ENCODE measurements at regions not wholly inside any gene's neighbourhood (a gene's known extent, or its start where the extent isn't known, plus 50 kb on each side); places are given as distances from the start of the nearest gene placed in this dataset.

DNA sequence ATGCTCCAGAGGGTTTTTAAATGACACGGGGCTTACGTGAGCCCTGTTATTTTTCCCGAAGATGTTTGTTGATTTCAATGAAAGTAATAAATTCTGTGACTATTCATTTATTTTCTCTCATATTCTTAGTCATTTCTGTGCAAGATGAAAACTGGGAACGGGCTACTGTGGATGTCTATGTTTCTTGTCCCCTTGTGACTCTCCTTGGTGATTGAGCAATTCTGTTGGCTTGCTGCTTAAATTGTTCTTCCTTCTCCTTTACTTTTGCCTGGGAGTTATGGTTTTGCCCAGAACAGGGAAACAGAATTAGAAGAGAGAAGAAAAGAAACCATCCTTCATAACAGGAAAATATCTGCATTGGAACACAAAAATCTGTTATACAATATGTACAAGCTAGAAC, 508.2 kb upstream of the DSEL start:
- Histone ChIP-seq H2BK120ac (replicated peaks; ENCODE audit: low read depth, low read length) (no peak overlapping the region), H3K9ac (replicated peaks in 1 of 4; ENCODE audit: extremely low read depth in 1 of 4, low read depth in 3 of 4, low read length in 3 of 4) (no peak overlapping the region), H4K5ac (ENCODE audit: insufficient read length, low read depth, low read length) (no peak overlapping the region), H3K79me2 (ENCODE audit: control insufficient read depth in 1 of 2, insufficient read depth in 2 of 2, low read length in 2 of 2) (no peaks in the 10 kb centered on the region), H3K4ac (replicated peaks; ENCODE audit: insufficient read length, low read depth, low read length) (no peak overlapping the region), H3K36me3 (ENCODE audit: control insufficient read depth in 2 of 4, insufficient read depth in 4 of 4, low read length in 3 of 4) (no peaks in the 10 kb centered on the region), H2BK12ac (ENCODE audit: low read depth, low read length) (no peak overlapping the region), H3K18ac (ENCODE audit: extremely low read depth, low read length) (no peak overlapping the region), H2AK5ac (ENCODE audit: low read depth, low read length) (no peak overlapping the region), H4K8ac (ENCODE audit: extremely low read depth, insufficient read depth, low read length) (no peak overlapping the region), H3K14ac (ENCODE audit: insufficient read length) (no peak overlapping the region), H3K27ac (ENCODE audit: low read depth, low read length) (no peak overlapping the region), H4K20me1 (replicated peaks in 1 of 2; ENCODE audit: control insufficient read depth in 1 of 2, insufficient read depth in 2 of 2, low read length in 2 of 2) (no peaks in the 10 kb centered on the region), H3K4me1 (replicated peaks in 1 of 4; ENCODE audit: control insufficient read depth in 3 of 4, insufficient read depth in 4 of 4, low read length in 3 of 4) (no peaks in the 10 kb centered on the region), H3K23me2 (ENCODE audit: low read depth, low read length) (no peaks in the 10 kb centered on the region), H3K56ac (replicated peaks; ENCODE audit: insufficient read length, low read depth, low read length) (no peak overlapping the region), H3K27me3 (replicated peaks in 1 of 4; ENCODE audit: control insufficient read depth in 3 of 4, extremely low read depth in 1 of 4, insufficient read depth in 3 of 4, low read length in 3 of 4) (no peaks in the 10 kb centered on the region), H2BK5ac (ENCODE audit: low read depth, low read length) (no peak overlapping the region), H3K79me1 (ENCODE audit: low read depth, low read length) (no peaks in the 10 kb centered on the region), H2BK15ac (ENCODE audit: low read length) (no peak overlapping the region), H3K9me3 (ENCODE audit: insufficient read depth in 2 of 2, low read depth in 1 of 2, low read length in 1 of 2) (no peaks in the 10 kb centered on the region), H3K23ac (ENCODE audit: insufficient read length) (no peak overlapping the region), H2BK20ac (ENCODE audit: low read length) (no peak overlapping the region), H3K4me2 (ENCODE audit: insufficient read depth in 1 of 2, low read depth in 2 of 2, low read length in 2 of 2) (no peak overlapping the region), H3K4me3 (ENCODE audit: extremely low read depth in 1 of 4, insufficient read depth in 2 of 4, low read depth in 3 of 4, low read length in 4 of 4) (no peak overlapping the region), H2AFZ (ENCODE audit: low read length) (no peak overlapping the region), H4K91ac (replicated peaks; ENCODE audit: insufficient read length, low read length) (no peak overlapping the region)
- 87% methylated on average over 4 of the region's 4 CpGs; no CpG with 5 or more reads in 1 of the 2 experiments for WGBS, 2 experiments (ENCODE audit: extremely low coverage in 1 of 2, insufficient coverage in 1 of 2, insufficient read length in 1 of 2, insufficient replicate concordance in 2 of 2, low coverage in 1 of 2, low lambda C conversion rate in 2 of 2, missing lambda C conversion rate in 1 of 2)
- FAIRE-seq = no peak
- ChIA-PET CTCF (ENCODE audit: partially characterized antibody) (no interaction called here), POLR2A (ENCODE audit: partially characterized antibody) (no interaction called here)
- no peak for DNase-seq (ENCODE audit: low read depth in 1 of 2, low spot score in 2 of 2)
- TF ChIP-seq KDM5A (IDR thresholded peaks at IDR 0.05; ENCODE audit: low read length) = no peak
- no peak for TF ChIP-seq NANOG (IDR thresholded peaks at IDR 0.05; ENCODE audit: insufficient read depth, low read depth, low read length, poor library complexity, severe bottlenecking)
- TF ChIP-seq, protein P1, sequence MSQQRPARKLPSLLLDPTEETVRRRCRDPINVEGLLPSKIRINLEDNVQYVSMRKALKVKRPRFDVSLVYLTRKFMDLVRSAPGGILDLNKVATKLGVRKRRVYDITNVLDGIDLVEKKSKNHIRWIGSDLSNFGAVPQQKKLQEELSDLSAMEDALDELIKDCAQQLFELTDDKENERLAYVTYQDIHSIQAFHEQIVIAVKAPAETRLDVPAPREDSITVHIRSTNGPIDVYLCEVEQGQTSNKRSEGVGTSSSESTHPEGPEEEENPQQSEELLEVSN (IDR thresholded peaks at IDR 0.05) = no peak
- no peak for TF ChIP-seq SIX5 (IDR thresholded peaks at IDR 0.05; ENCODE audit: low read depth, low read length)
- TF ChIP-seq, protein P2, sequence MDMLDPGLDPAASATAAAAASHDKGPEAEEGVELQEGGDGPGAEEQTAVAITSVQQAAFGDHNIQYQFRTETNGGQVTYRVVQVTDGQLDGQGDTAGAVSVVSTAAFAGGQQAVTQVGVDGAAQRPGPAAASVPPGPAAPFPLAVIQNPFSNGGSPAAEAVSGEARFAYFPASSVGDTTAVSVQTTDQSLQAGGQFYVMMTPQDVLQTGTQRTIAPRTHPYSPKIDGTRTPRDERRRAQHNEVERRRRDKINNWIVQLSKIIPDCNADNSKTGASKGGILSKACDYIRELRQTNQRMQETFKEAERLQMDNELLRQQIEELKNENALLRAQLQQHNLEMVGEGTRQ (IDR thresholded peaks at IDR 0.05; ENCODE audit: low read length) = no peak
- TF ChIP-seq CHD2 (IDR thresholded peaks at IDR 0.05; ENCODE audit: low read length) = no peak
- TF ChIP-seq NRF1 (IDR thresholded peaks at IDR 0.05; ENCODE audit: low read depth, low read length) = no peak
- TF ChIP-seq SP1 (IDR thresholded peaks at IDR 0.05; ENCODE audit: low read depth, low read length) = no peak
- TF ChIP-seq, protein P3, sequence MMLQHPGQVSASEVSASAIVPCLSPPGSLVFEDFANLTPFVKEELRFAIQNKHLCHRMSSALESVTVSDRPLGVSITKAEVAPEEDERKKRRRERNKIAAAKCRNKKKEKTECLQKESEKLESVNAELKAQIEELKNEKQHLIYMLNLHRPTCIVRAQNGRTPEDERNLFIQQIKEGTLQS (IDR thresholded peaks at IDR 0.05; ENCODE audit: insufficient read depth, low read depth, low read length) = no peak
- TF ChIP-seq SAP30 (IDR thresholded peaks at IDR 0.05; ENCODE audit: insufficient read depth, insufficient replicate concordance, low read length) = no peak
- no peak for TF ChIP-seq HDAC2 (IDR thresholded peaks at IDR 0.05; ENCODE audit: borderline replicate concordance in 1 of 2, low read depth in 2 of 2, low read length in 2 of 2)
- no peak for TF ChIP-seq BRCA1 (IDR thresholded peaks at IDR 0.05; ENCODE audit: low read depth, low read length)
- TF ChIP-seq BCL11A (IDR thresholded peaks at IDR 0.05; ENCODE audit: low read depth in 2 of 2, low read length in 2 of 2) = no peak
